ENCODE measurements at regions not wholly inside any gene's neighbourhood (a gene's known extent, or its start where the extent isn't known, plus 50 kb on each side); places are given as distances from the start of the nearest gene placed in this dataset.

GRCh38 chr13:37207691-37208451 lies 102.4 kb upstream of the CSNK1A1L start:
- TF ChIP-seq, protein P1, sequence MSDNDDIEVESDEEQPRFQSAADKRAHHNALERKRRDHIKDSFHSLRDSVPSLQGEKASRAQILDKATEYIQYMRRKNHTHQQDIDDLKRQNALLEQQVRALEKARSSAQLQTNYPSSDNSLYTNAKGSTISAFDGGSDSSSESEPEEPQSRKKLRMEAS (IDR thresholded peaks at IDR 0.05; ENCODE audit: low read depth, low read length): no peak
- TF ChIP-seq MYC (IDR thresholded peaks at IDR 0.05; ENCODE audit: low read depth, low read length): no peak
- TF ChIP-seq, protein P2, sequence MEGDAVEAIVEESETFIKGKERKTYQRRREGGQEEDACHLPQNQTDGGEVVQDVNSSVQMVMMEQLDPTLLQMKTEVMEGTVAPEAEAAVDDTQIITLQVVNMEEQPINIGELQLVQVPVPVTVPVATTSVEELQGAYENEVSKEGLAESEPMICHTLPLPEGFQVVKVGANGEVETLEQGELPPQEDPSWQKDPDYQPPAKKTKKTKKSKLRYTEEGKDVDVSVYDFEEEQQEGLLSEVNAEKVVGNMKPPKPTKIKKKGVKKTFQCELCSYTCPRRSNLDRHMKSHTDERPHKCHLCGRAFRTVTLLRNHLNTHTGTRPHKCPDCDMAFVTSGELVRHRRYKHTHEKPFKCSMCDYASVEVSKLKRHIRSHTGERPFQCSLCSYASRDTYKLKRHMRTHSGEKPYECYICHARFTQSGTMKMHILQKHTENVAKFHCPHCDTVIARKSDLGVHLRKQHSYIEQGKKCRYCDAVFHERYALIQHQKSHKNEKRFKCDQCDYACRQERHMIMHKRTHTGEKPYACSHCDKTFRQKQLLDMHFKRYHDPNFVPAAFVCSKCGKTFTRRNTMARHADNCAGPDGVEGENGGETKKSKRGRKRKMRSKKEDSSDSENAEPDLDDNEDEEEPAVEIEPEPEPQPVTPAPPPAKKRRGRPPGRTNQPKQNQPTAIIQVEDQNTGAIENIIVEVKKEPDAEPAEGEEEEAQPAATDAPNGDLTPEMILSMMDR (IDR thresholded peaks at IDR 0.05; ENCODE audit: low read depth, low read length): no peak
- TF ChIP-seq POLR2A (IDR thresholded peaks at IDR 0.05; ENCODE audit: extremely low read depth, insufficient read length): no peak
- no peak for DNase-seq (ENCODE audit: low read depth)

DNA sequence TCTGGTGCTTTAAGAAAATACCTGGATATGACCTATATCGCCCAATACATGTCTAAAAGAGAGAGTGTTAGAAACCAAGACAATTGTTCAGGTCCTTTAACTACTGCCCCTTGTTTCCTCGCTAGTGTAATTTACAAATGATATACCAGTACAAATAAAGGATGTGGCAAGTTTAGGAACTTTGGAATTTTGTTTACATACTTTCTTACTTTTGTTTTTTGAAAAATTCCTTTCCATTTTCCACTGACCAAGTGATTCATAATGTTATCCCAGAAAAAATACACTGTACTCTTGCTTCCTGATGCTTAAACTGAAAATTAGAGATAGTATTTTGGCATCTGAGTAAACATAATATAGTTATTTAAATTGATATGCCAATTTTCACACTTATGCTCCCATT lies 96.8 kb upstream of the CSNK1A1L start:
- TF ChIP-seq, protein P1 (IDR thresholded peaks at IDR 0.05; ENCODE audit: low read depth, low read length): no peak
- TF ChIP-seq, protein P2 (IDR thresholded peaks at IDR 0.05; ENCODE audit: low read depth, low read length): no peak
- TF ChIP-seq MYC (IDR thresholded peaks at IDR 0.05; ENCODE audit: low read depth, low read length) (no peak), POLR2A (IDR thresholded peaks at IDR 0.05; ENCODE audit: extremely low read depth, insufficient read length) (no peak)
- H3K4me3 ChIP-seq (ENCODE audit: low read depth, low read length): no peak overlapping the region
- DNase-seq (ENCODE audit: low read depth): no peak

More at GRCh38 chr13:37207691-37208451, 102.4 kb upstream of the CSNK1A1L start:
- H3K4me3 ChIP-seq (ENCODE audit: low read depth, low read length): no peak overlapping the region

- no peak overlapping the region for H3K4me3 ChIP-seq (ENCODE audit: low read depth, low read length)
- no peak for TF ChIP-seq MYC (IDR thresholded peaks at IDR 0.05; ENCODE audit: low read depth, low read length)
- TF ChIP-seq, protein P1 (IDR thresholded peaks at IDR 0.05; ENCODE audit: low read depth, low read length): no peak
- TF ChIP-seq, protein P2 (IDR thresholded peaks at IDR 0.05; ENCODE audit: low read depth, low read length): no peak
- TF ChIP-seq POLR2A (IDR thresholded peaks at IDR 0.05; ENCODE audit: extremely low read depth, insufficient read length): no peak
- DNase-seq (ENCODE audit: low read depth): no peak
These were observed 95.6 kb upstream of the CSNK1A1L start for GRCh38 chr13:37201081-37201480.

DNA sequence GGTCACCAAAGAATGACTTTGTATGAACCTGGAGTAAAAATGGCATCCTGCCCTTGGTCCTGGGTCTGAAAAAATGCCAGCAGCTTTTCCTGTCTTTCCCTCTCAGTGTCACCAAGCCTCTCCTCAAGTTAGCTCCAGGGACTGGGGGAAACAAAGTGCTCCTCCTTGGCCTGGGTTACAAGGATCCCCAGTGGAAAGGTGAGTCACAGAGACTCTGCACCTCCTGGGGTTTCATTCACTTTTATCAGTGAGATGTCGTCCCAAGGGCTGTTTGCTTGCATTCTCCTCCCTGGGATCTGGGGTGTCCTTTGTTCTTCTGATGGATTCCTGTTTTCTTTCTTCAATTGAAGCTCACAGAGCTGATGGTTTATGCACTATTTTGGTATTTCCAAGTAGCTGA lies 93.2 kb upstream of the CSNK1A1L start:
- TF ChIP-seq, protein P2 (IDR thresholded peaks at IDR 0.05; ENCODE audit: low read depth, low read length): no peak
- TF ChIP-seq MYC (IDR thresholded peaks at IDR 0.05; ENCODE audit: low read depth, low read length) (no peak), POLR2A (IDR thresholded peaks at IDR 0.05; ENCODE audit: extremely low read depth, insufficient read length) (no peak)
- TF ChIP-seq, protein P1 (IDR thresholded peaks at IDR 0.05; ENCODE audit: low read depth, low read length): no peak
- H3K4me3 ChIP-seq (ENCODE audit: low read depth, low read length): no peak overlapping the region
- DNase-seq (ENCODE audit: low read depth): no peak

- no peak overlapping the region for H3K4me3 ChIP-seq (ENCODE audit: low read depth, low read length)
- TF ChIP-seq MYC (IDR thresholded peaks at IDR 0.05; ENCODE audit: low read depth, low read length) (no peak), POLR2A (IDR thresholded peaks at IDR 0.05; ENCODE audit: extremely low read depth, insufficient read length) (no peak)
- TF ChIP-seq, protein P1 (IDR thresholded peaks at IDR 0.05; ENCODE audit: low read depth, low read length): no peak
- TF ChIP-seq, protein P2 (IDR thresholded peaks at IDR 0.05; ENCODE audit: low read depth, low read length): no peak
- DNase-seq (ENCODE audit: low read depth): no peak
These were observed 90.2 kb upstream of the CSNK1A1L start for GRCh38 chr13:37195621-37196020.

Measured in NB4 (cell line).